GM12865 (cell line): ENCODE measurements at regions not wholly inside any gene's neighbourhood (a gene's known extent, or its start where the extent isn't known, plus 50 kb on each side); places are given as distances from the start of the nearest gene placed in this dataset.

Source experiments
- DNase-seq: peaks from one replicate; pipeline ENCODE4 v3.0.0; 2010; ENCODE audit warnings: low read depth
- H3K4me3 ChIP-seq: 2 replicates; pipeline ENCODE4 v1.5.1; 2011; ENCODE audit warnings: mild to moderate bottlenecking, low read depth, low read length, control low read depth
- TF ChIP-seq, protein P1 (sequence below): IDR thresholded peaks from 2 replicates; pipeline ENCODE4 v1.5.1; 2011; ENCODE audit warnings: low read length, control low read depth, low read depth, inconsistent platforms; ENCODE audit not compliant: insufficient read depth; ENCODE audit errors: missing control alignments

DNA sequence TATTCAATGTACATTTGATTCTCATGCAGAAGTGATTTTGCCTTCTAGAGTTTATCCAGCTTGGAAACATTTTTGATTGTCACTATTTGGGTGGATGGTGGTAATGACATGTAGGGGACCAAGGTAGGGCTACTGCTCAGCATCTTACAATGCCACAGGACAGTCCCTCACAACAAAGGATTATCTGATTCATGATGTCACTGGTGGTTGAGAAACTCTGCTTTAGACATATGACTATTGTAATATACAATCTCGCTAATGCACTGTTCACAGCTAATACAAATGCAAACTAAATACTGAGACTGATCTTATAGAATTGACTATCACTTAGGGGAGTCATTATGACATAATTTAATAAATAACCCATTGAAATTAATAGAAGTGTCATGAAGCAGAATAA, 60.4 kb upstream of the BTG1 start:
- TF ChIP-seq, protein P1, sequence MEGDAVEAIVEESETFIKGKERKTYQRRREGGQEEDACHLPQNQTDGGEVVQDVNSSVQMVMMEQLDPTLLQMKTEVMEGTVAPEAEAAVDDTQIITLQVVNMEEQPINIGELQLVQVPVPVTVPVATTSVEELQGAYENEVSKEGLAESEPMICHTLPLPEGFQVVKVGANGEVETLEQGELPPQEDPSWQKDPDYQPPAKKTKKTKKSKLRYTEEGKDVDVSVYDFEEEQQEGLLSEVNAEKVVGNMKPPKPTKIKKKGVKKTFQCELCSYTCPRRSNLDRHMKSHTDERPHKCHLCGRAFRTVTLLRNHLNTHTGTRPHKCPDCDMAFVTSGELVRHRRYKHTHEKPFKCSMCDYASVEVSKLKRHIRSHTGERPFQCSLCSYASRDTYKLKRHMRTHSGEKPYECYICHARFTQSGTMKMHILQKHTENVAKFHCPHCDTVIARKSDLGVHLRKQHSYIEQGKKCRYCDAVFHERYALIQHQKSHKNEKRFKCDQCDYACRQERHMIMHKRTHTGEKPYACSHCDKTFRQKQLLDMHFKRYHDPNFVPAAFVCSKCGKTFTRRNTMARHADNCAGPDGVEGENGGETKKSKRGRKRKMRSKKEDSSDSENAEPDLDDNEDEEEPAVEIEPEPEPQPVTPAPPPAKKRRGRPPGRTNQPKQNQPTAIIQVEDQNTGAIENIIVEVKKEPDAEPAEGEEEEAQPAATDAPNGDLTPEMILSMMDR, result no peak
- no peak for DNase-seq

DNA sequence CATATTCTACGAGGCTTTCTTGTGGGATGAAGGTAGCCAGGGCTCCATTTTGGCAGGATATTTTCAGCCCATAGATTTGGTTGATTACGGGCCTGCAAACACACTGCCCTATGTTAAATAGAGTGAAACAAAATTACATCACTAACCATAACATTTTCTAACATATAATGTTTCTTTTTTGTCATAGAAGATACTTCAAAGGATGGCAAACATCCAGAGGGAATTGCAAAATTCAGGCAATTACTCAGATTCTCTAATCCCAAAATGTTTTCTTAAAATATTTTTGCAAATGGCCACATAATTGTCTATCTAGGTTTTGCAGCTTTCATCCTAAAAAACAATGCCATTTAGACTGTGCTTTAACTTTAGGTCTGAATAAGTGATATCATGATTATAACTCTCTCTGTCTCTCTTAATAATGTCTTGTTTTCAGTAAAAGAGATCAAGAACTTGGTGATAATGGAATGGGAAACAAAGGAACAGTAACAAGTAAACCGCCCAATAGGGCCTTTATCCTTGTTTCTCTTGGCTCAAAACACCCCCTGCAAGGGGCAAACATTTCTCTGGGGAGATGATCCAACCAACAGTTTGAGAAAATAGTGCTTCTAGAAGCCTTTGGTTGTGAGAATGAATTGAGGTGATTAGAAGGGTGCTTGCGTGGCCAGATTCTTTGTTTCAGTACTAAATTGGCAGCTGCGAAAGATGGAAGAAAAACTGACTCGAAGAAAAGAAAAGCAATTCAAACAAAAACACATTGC, 54.4 kb upstream of the BTG1 start:
- no peak overlapping the region for H3K4me3 ChIP-seq
- DNase-seq, result no peak
- TF ChIP-seq, protein P1, result no peak

More for the DNA sequence above, 60.4 kb upstream of the BTG1 start:
- no peak overlapping the region for H3K4me3 ChIP-seq

DNA sequence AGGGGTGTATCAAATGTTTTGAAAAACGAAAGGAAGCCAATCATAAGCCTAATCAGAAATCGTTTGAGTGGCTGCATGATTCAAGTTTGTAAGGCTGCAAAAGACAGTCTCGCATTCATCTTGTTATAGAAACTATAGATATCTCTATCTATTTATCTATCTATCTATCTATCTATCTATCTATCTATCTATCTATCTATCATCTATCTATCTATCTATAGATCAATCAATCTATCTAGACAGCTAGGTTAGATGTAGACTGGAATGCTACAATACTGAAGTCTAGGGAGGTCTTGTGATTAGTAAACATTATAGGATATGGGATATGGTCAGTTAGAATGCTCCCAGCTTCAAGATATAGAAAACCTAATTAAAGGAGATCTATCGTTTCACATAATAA, 52.2 kb upstream of the BTG1 start:
- no peak overlapping the region for H3K4me3 ChIP-seq
- TF ChIP-seq, protein P1, result no peak
- no peak for DNase-seq

DNA sequence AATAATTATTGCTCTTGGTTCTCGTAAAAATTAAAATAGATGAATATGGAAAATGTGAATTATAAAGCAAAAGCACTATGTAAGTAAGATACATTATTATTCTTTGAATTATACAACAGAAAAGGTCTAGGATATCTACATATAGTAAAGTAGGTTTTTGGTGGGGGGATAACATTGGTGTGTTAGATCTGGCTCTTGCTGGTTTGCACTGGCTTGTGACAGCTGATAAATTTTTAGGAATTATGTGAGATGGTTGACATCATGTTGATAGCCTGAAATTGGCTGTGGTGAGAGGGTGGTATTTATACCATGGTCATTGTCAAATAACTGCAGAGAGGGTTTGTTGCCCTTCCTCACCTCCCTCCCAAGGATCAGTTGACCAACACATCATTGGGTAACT, 50.7 kb upstream of the BTG1 start:
- no peak overlapping the region for H3K4me3 ChIP-seq
- DNase-seq, result no peak
- TF ChIP-seq, protein P1, result no peak
